ENCODE measurements at regions not wholly inside any gene's neighbourhood (a gene's known extent, or its start where the extent isn't known, plus 50 kb on each side); places are given as distances from the start of the nearest gene placed in this dataset.
"Not testable (repeated sequence)": the region's sequence is repeated elsewhere in the genome, so short reads cannot be mapped to it uniquely, and the experiment has no call there.

DNA sequence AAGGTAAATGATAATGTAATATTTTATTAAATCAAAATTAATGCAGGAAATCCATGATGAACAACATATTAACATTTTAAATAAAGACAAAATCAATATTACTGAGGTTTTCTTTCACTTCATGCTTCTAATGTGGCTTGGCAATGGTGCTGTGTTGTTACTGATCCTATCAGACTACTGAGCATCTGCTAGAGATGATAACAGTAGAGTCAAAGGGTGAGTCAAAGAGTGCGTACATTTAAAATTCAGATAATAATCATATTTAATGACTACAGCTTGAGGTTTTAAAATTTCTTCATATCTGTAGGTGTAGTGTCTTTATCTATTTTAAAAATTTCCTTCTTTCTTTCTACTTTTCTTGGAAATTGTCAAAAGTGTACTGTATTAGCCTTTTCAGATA is 1628.1 kb upstream of the DEFB115 start:
- H3K4me2 ChIP-seq (ENCODE audit: insufficient read depth, insufficient read length, low read length); H2BK15ac ChIP-seq (ENCODE audit: low read depth, low read length); H2AFZ ChIP-seq (ENCODE audit: low read length); H3K79me1 ChIP-seq (ENCODE audit: insufficient read depth, low read depth, low read length, poor library complexity, severe bottlenecking); H3K14ac ChIP-seq (ENCODE audit: insufficient read depth, low read length); H3K27me3 ChIP-seq (ENCODE audit: insufficient read depth, low read length); H3K27me3 Mint-ChIP-seq (ENCODE audit: low read depth); H4K8ac ChIP-seq (replicated peaks; ENCODE audit: insufficient read length, low read depth, low read length); H3K4me1 ChIP-seq (ENCODE audit: insufficient read depth, low read length); H4K91ac ChIP-seq (ENCODE audit: insufficient read length, low read depth, low read length); H2AK5ac ChIP-seq (ENCODE audit: insufficient read length, low read length); H3K23me2 ChIP-seq (ENCODE audit: insufficient read length, low read depth, low read length, poor library complexity, severe bottlenecking); H3K9ac ChIP-seq (ENCODE audit: extremely low read depth, insufficient read length, low read length); H2BK12ac ChIP-seq (ENCODE audit: insufficient read length, low read depth, low read length); H3T11ph ChIP-seq (ENCODE audit: low read length); H3K4me3 Mint-ChIP-seq; H3K27ac ChIP-seq (ENCODE audit: insufficient read length, low read depth, low read length); H2BK20ac ChIP-seq (ENCODE audit: low read depth, low read length, poor library complexity, severe bottlenecking); H3K4ac ChIP-seq (ENCODE audit: low read depth, low read length); H2BK5ac ChIP-seq (ENCODE audit: insufficient read length, low read length); H2BK120ac ChIP-seq (ENCODE audit: low read depth, low read length, poor library complexity, severe bottlenecking); DNase-seq; H3K23ac ChIP-seq (ENCODE audit: insufficient read length, low read depth, low read length); H3K18ac ChIP-seq (ENCODE audit: insufficient read length, low read depth, low read length); H3K27ac Mint-ChIP-seq; H3K4me1 Mint-ChIP-seq; H3K56ac ChIP-seq (ENCODE audit: insufficient read length, low read depth, low read length); H3K9me3 ChIP-seq (ENCODE audit: control insufficient read depth, low read depth, low read length); H3K79me2 ChIP-seq (ENCODE audit: insufficient read depth, low read length); H4K20me1 ChIP-seq (ENCODE audit: control insufficient read depth, insufficient read depth, insufficient read length); H4K5ac ChIP-seq (ENCODE audit: insufficient read length, low read depth, low read length): not testable (repeated sequence)
- WGBS (ENCODE audit: extremely low coverage, insufficient read length, low lambda C conversion rate): no CpG with 5 or more reads among the region's 1 CpG
- Mint-ChIP-seq H3K36me3 (ENCODE audit: insufficient read depth in 1 of 3, low read depth in 3 of 3) (peaks cover 4 to 22% (median 7%) of the 10 kb centered on the region in 3 experiments; a peak in 6 of 7 replicates), H3K9me3 (peaks cover 78 to 84% of the 10 kb centered on the region in 2 experiments)

Measured in H9 (cell line).